Breast epithelium (tissue), 3 donors: ENCODE measurements at regions not wholly inside any gene's neighbourhood (a gene's known extent, or its start where the extent isn't known, plus 50 kb on each side); places are given as distances from the start of the nearest gene placed in this dataset.

Experiments
- POLR2AphosphoS5 ChIP-seq, 3 donors: sonication (generic); formaldehyde crosslinking; IDR thresholded peaks; one replicate each; pipeline ENCODE4 v1.6.1; 2017; ENCODE audit warnings: antibody characterized with exemption in 3 of 3
- TF ChIP-seq, protein P1 (sequence below), 3 donors: fragments of 450-650 bp; IDR thresholded peaks; one replicate each; pipeline ENCODE4 v1.5.1; 2016 to 2017; ENCODE audit warnings: antibody characterized with exemption in 3 of 3, mild to moderate bottlenecking in 3 of 3, moderate library complexity in 3 of 3

DNA sequence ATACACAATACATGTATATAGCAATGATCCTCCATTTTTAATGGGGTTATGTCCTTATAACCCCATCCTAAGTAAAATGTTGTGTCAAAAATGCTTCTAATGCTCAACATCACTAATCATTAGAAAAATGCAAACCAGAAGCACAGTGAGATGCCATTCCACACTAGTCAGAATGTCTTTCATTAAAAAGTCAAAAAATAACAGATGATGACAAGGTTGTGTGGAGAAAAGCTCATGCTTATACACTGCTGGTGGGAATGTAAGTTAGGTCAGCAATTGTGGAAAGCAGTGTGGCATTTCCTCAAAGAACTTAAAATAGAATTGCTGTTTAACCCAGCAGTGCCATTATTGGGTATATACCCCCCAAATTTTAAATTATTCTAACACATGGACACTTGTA is 654.9 kb upstream of the CNTNAP5 start:
- no peak for TF ChIP-seq POLR2AphosphoS5 (IDR thresholded peaks at IDR 0.05)
- TF ChIP-seq, protein P1, sequence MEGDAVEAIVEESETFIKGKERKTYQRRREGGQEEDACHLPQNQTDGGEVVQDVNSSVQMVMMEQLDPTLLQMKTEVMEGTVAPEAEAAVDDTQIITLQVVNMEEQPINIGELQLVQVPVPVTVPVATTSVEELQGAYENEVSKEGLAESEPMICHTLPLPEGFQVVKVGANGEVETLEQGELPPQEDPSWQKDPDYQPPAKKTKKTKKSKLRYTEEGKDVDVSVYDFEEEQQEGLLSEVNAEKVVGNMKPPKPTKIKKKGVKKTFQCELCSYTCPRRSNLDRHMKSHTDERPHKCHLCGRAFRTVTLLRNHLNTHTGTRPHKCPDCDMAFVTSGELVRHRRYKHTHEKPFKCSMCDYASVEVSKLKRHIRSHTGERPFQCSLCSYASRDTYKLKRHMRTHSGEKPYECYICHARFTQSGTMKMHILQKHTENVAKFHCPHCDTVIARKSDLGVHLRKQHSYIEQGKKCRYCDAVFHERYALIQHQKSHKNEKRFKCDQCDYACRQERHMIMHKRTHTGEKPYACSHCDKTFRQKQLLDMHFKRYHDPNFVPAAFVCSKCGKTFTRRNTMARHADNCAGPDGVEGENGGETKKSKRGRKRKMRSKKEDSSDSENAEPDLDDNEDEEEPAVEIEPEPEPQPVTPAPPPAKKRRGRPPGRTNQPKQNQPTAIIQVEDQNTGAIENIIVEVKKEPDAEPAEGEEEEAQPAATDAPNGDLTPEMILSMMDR (IDR thresholded peaks at IDR 0.05): no peak
